ENCODE measurements at regions not wholly inside any gene's neighbourhood (a gene's known extent, or its start where the extent isn't known, plus 50 kb on each side); places are given as distances from the start of the nearest gene placed in this dataset.
A peak's percentile ranks its signal among the peaks of the same experiment; 100 is the strongest.

- TF ChIP-seq CTCF (CRISPR knock-in tag; IDR thresholded peaks at IDR 0.05) (peak; percentile 45), SYNCRIP (IDR thresholded peaks at IDR 0.05; ENCODE audit: insufficient read depth, low read depth, low read length) (no peak), ZFX (CRISPR knock-in tag; IDR thresholded peaks at IDR 0.05; ENCODE audit: low read depth) (peak; percentile 22; the same call in 1 of the 2 replicates), RBM22 (optimal IDR thresholded peaks at IDR 0.05; ENCODE audit: low read length) (no peak), SMYD3 (CRISPR knock-in tag; IDR thresholded peaks at IDR 0.05) (no peak), PHF20 (CRISPR knock-in tag; IDR thresholded peaks at IDR 0.05) (no peak), HOXA3 (CRISPR knock-in tag; IDR thresholded peaks at IDR 0.05) (peak; percentile 37; the same call in 1 of the 2 replicates), ZNF574 (CRISPR knock-in tag; IDR thresholded peaks at IDR 0.05) (0 out of 2 replicates have a peak, but pooled peaks have one; percentile 25), JUNB (CRISPR knock-in tag; IDR thresholded peaks at IDR 0.05; ENCODE audit: borderline replicate concordance) (no peak), ZNF891 (CRISPR knock-in tag; IDR thresholded peaks at IDR 0.05) (no peak), CEBPB (IDR thresholded peaks at IDR 0.05; ENCODE audit: borderline replicate concordance, low read depth, low read length) (peak; percentile 94), RNF2 (conservative IDR thresholded peaks at IDR 0.05; ENCODE audit: low read depth) (no peak), STAG1 (CRISPR knock-in tag; IDR thresholded peaks at IDR 0.05) (peak; percentile 34; the same call in 1 of the 2 replicates), HMG20A (CRISPR knock-in tag; IDR thresholded peaks at IDR 0.05; ENCODE audit: borderline replicate concordance) (0 out of 2 replicates have a peak, but pooled peaks have one; percentile 32), ZNF138 (CRISPR knock-in tag; IDR thresholded peaks at IDR 0.05; ENCODE audit: low read depth) (no peak), KDM4B (CRISPR knock-in tag; IDR thresholded peaks at IDR 0.05) (no peak), RARA (CRISPR knock-in tag; IDR thresholded peaks at IDR 0.05) (peak; percentile 44; the same call in 1 of the 2 replicates), KDM1A (CRISPR knock-in tag; IDR thresholded peaks at IDR 0.05) (no peak)
- TF ChIP-seq, protein P1, sequence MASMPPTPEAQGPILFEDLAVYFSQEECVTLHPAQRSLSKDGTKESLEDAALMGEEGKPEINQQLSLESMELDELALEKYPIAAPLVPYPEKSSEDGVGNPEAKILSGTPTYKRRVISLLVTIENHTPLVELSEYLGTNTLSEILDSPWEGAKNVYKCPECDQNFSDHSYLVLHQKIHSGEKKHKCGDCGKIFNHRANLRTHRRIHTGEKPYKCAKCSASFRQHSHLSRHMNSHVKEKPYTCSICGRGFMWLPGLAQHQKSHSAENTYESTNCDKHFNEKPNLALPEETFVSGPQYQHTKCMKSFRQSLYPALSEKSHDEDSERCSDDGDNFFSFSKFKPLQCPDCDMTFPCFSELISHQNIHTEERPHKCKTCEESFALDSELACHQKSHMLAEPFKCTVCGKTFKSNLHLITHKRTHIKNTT (CRISPR knock-in tag; IDR thresholded peaks at IDR 0.05), result no peak
Observed at GRCh38 chr12:24661657-24662096, 287.2 kb downstream of the BCAT1 start (continued).

All from HepG2 (cell line).